ENCODE measurements at regions not wholly inside any gene's neighbourhood (a gene's known extent, or its start where the extent isn't known, plus 50 kb on each side); places are given as distances from the start of the nearest gene placed in this dataset.

DNA sequence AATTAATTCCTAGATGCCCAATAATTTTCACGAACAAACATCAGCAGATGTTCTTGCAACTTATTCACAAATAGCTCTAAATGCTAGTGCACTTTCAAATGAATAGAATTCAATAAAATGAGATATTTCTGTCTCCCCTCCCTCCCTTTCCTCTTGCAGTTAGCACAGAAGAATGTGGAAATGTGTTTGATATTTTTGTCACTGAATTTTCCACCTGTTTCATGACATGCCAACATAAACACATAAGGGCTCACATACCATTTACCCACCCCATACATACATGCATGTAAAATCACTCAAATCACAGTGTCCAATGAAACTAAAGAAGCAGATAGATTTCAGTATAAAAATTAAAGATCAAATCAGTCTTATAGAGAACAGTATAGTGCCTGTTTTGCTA, 746.9 kb upstream of the MARCKS start:
- TF ChIP-seq, protein P1, sequence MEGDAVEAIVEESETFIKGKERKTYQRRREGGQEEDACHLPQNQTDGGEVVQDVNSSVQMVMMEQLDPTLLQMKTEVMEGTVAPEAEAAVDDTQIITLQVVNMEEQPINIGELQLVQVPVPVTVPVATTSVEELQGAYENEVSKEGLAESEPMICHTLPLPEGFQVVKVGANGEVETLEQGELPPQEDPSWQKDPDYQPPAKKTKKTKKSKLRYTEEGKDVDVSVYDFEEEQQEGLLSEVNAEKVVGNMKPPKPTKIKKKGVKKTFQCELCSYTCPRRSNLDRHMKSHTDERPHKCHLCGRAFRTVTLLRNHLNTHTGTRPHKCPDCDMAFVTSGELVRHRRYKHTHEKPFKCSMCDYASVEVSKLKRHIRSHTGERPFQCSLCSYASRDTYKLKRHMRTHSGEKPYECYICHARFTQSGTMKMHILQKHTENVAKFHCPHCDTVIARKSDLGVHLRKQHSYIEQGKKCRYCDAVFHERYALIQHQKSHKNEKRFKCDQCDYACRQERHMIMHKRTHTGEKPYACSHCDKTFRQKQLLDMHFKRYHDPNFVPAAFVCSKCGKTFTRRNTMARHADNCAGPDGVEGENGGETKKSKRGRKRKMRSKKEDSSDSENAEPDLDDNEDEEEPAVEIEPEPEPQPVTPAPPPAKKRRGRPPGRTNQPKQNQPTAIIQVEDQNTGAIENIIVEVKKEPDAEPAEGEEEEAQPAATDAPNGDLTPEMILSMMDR (IDR thresholded peaks at IDR 0.05; ENCODE audit: low read length): no peak
- no peak for TF ChIP-seq EZH2 (IDR thresholded peaks at IDR 0.05; ENCODE audit: borderline replicate concordance, low read length)
